Esophagus muscularis mucosa (tissue), 4 donors: ENCODE measurements at regions not wholly inside any gene's neighbourhood (a gene's known extent, or its start where the extent isn't known, plus 50 kb on each side); places are given as distances from the start of the nearest gene placed in this dataset.

Source experiments
- DNase-seq: peaks from one replicate; pipeline ENCODE4 v3.0.0-alpha.2; 2017; ENCODE audit errors: extremely low spot score
- H3K27ac ChIP-seq, 4 donors: fragments of 200-600 bp; sonication (generic); replicated peaks in 1 of 4; 1 replicate in 3 of 4; 2 replicates in 1 of 4; pipeline ENCODE4 v1.5.1; 2016 to 2019; ENCODE audit warnings: mild to moderate bottlenecking in 1 of 4
- H3K27me3 ChIP-seq, 4 donors: fragments of 200-600 bp; sonication (generic); one replicate each; pipeline versions ENCODE4 v1.5.1 to v1.6.0; 2016 to 2019
- H3K36me3 ChIP-seq, 4 donors: fragments of 200-600 bp; sonication (generic); one replicate each; pipeline ENCODE4 v1.5.1; 2016 to 2019
- H3K4me1 ChIP-seq, 4 donors: fragments of 200-600 bp; sonication (generic); one replicate each; pipeline ENCODE4 v1.5.1; 2016 to 2019
- H3K4me3 ChIP-seq, 4 donors: fragments of 200-600 bp; sonication (generic); 1 replicate in 2 of 4; 2 replicates in 2 of 4; pipeline ENCODE4 v1.5.1; 2016 to 2019; ENCODE audit warnings: mild to moderate bottlenecking in 4 of 4, moderate library complexity in 1 of 4
- H3K9me3 ChIP-seq, 4 donors: fragments of 200-600 bp; sonication (generic); 1 replicate in 3 of 4; 2 replicates in 1 of 4; pipeline ENCODE4 v1.5.1; 2016 to 2019
- EP300 ChIP-seq: sonication (generic); formaldehyde crosslinking; IDR thresholded peaks from one replicate; pipeline ENCODE4 v1.6.1; 2017; ENCODE audit warnings: antibody characterized with exemption
- POLR2A ChIP-seq: fragments of 450-650 bp; IDR thresholded peaks from one replicate; pipeline ENCODE4 v1.6.1; 2017; ENCODE audit warnings: antibody characterized with exemption, moderate library complexity, mild to moderate bottlenecking, low read depth
- POLR2AphosphoS5 ChIP-seq, 2 donors: sonication (generic); formaldehyde crosslinking; IDR thresholded peaks; one replicate each; pipeline ENCODE4 v1.6.1; 2017; ENCODE audit warnings: antibody characterized with exemption in 2 of 2
- WGBS: methylation state at CpG from one replicate; pipeline ENCODE4 v1.1.5; 2018; 5-methylcytosine and 5-hydroxymethylcytosine counted together
- intact Hi-C: fragments of 100-400 bp; cut with DNase I; formaldehyde crosslinking; loops from one replicate; pipeline ENCODE4 v1.15.1; 2023
- TF ChIP-seq, protein P1 (sequence below), 3 experiments: fragments of 200-600 bp in 2 of 3; fragments of 450-650 bp in 1 of 3; sonication (generic) in 2 of 3; IDR thresholded peaks; one replicate each; pipeline ENCODE4 v1.5.1; 2017 to 2019; ENCODE audit warnings: antibody characterized with exemption in 3 of 3, mild to moderate bottlenecking in 2 of 3, moderate library complexity in 1 of 3

DNA sequence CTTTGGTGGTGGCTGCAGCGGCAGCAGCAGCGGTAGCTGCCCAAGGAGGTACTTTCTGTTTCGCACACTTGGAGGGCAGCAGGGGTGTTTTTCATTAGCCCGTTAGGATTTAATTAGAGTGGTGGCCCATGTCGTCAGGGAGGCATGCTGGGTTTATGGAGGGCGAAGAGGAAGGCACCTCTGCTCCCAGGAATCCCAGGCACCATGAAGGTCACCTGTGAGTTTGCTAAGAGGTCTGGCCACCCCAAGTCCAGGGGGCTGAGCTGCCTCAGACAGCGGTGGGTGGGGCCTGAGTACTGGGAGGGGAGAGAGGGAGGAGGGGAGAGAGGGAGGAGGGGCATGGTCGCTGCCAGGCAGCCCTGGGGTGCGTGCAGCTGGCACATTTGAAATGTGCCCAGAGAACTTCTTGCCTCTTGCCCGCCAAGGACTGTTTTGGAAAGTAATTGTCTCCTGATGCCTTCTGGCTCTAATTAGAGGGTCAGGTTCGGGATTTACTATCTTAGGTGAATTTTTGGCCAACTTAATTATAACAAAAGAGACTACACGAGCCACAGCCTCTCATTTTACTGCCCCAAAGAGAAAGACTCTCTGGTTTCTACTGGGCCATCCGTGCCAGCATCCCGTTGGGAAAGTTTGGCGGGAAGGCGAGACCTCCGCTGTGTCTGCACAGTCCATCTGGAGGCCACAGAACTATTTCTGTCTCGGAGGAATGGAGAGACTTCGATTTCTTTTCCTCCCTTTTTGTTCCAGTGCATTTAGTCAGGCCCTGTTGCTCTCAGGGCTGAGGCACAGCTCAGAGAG lies 62.0 kb downstream of the GLI2 start:
- 64% methylated on average over 14 of the region's 19 CpGs for WGBS
- DNase-seq, result no peak
- Histone ChIP-seq H3K9me3 (no peaks in the 10 kb centered on the region), H3K4me1 (peaks cover 0 to 65% (median 56%) of the 10 kb centered on the region in 4 donors), H3K4me3 (no peak overlapping the region), H3K27ac (peak overlapping the region; percentile 27 to 70 (median 61)), H3K36me3 (no peaks in the 10 kb centered on the region), H3K27me3 (no peaks in the 10 kb centered on the region)
- no peak for TF ChIP-seq POLR2AphosphoS5 (IDR thresholded peaks at IDR 0.05)
- TF ChIP-seq, protein P1, sequence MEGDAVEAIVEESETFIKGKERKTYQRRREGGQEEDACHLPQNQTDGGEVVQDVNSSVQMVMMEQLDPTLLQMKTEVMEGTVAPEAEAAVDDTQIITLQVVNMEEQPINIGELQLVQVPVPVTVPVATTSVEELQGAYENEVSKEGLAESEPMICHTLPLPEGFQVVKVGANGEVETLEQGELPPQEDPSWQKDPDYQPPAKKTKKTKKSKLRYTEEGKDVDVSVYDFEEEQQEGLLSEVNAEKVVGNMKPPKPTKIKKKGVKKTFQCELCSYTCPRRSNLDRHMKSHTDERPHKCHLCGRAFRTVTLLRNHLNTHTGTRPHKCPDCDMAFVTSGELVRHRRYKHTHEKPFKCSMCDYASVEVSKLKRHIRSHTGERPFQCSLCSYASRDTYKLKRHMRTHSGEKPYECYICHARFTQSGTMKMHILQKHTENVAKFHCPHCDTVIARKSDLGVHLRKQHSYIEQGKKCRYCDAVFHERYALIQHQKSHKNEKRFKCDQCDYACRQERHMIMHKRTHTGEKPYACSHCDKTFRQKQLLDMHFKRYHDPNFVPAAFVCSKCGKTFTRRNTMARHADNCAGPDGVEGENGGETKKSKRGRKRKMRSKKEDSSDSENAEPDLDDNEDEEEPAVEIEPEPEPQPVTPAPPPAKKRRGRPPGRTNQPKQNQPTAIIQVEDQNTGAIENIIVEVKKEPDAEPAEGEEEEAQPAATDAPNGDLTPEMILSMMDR (IDR thresholded peaks at IDR 0.05), result no peak
- TF ChIP-seq POLR2A, result no peak
- no peak for TF ChIP-seq EP300
- intact Hi-C loops, result no loop called here

DNA sequence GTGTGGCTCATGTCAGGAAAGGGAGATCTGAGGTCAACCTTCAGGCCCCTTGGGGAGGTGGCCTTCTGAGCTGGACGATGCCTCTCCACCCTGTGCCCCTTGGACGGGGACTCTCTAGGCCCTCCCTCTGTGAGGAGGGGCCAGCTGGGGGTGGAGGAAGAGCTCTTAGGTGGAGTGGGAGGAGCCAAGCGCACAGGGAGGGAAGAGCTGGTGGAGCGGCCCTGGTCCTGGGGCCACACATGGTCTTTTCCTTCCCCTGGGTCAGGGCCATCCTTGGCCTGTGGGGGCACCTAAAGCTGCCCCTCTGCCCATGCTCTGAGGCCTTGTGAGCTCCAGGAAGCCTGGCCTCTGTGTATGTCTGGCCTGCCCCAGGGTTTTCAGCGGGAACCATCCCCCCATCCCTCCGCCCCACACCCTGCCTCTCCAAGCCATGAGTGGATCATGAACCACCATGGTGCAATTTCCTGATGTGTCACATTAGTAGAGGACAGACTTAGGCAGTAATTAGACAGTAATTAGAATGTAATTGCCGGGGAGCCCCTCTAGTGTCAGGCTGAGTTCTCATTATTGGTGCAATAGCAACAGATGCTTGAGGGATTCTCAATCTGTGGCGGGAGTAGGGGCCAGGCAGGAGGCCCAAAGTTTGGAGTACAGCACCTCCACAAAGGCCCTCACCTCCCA lies 63.0 kb downstream of the GLI2 start:
- intact Hi-C loops, result no loop called here
- Histone ChIP-seq H3K36me3 (no peaks in the 10 kb centered on the region), H3K4me1 (peaks cover 0 to 67% (median 57%) of the 10 kb centered on the region in 4 donors), H3K9me3 (no peaks in the 10 kb centered on the region), H3K27ac (peak overlapping the region; percentile 27 to 70 (median 61)), H3K4me3 (no peak overlapping the region), H3K27me3 (no peaks in the 10 kb centered on the region)
- no peak for DNase-seq
- no peak for TF ChIP-seq POLR2AphosphoS5 (IDR thresholded peaks at IDR 0.05)
- TF ChIP-seq POLR2A, result no peak
- TF ChIP-seq, protein P1 (IDR thresholded peaks at IDR 0.05), result no peak
- no peak for TF ChIP-seq EP300
- WGBS, result 86% methylated on average over 8 of the region's 8 CpGs

DNA sequence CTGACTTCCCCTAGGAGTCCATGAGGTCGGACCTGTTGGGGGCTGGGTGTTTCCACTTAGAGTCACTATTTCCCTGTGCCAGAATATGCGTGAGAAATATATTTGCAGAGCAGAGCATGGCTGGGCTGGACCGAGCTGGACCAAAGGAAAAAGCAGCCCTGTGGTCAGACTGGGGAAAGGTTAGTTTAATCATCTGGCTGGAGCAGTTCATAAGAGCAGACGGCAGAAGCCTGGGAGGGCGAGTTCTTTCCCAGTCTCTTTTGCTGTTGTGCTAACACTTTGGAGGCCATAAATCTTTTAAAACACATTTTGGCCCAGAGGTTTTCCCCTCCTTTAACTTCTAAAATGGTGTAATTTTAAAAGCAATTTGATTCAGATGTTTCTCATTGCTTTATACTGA lies 66.5 kb downstream of the GLI2 start:
- TF ChIP-seq, protein P1 (IDR thresholded peaks at IDR 0.05), result no peak
- no peak for TF ChIP-seq POLR2A
- TF ChIP-seq POLR2AphosphoS5 (IDR thresholded peaks at IDR 0.05), result no peak
- no peak for TF ChIP-seq EP300
- H3K36me3 ChIP-seq, result no peaks in the 10 kb centered on the region
- H3K27ac ChIP-seq, result peak overlapping the region in 1 of 4 donors; percentile 43
- no peaks in the 10 kb centered on the region for H3K27me3 ChIP-seq
- H3K4me1 ChIP-seq, result peaks cover 8 to 86% (median 64%) of the 10 kb centered on the region in 4 donors
- intact Hi-C loops, result loop anchor here (10.0 kb wide), 1 partner anchor 57 kb away; no protein-coding TSS in a partner anchor
- WGBS, result 55% methylated on average over 5 of the region's 5 CpGs
- no peak for DNase-seq
- H3K9me3 ChIP-seq, result no peaks in the 10 kb centered on the region
- H3K4me3 ChIP-seq, result no peak overlapping the region

DNA sequence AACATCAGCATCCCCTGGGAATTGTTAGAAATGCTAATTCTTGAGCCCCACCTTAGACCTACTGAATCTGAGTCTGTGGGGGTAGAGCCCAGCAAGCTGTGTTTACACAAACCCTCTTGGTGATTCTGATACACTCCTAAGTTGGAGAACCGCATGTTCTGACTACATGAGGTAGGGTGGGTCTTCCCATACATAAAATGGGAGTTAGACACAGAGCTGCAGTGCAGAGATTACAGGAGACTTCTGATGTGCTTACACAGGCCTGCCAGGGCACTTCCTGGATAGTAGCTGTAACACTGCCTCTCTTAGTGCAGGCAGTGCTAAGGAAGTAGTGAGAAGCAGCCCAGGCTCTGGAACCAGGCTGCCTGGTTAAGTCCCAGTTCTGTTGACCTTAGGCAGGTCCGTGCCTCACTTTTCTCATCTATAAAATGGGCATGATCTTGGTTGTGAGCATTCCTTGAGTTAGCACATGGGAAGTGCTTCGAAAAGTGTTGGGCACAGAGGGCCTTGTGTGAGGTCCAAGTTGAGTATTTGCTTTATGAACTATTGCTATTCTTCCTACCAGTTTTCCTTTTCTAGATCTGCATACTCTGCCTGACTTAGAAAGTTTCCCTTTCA lies 67.3 kb downstream of the GLI2 start:
- no peaks in the 10 kb centered on the region for H3K27me3 ChIP-seq
- WGBS, result 88% methylated on average over 2 of the region's 3 CpGs
- intact Hi-C loops, result loop anchor here (10.0 kb wide), 1 partner anchor 58 kb away; no protein-coding TSS in a partner anchor
- H3K27ac ChIP-seq, result peak overlapping the region in 1 of 4 donors; percentile 36
- H3K36me3 ChIP-seq, result no peaks in the 10 kb centered on the region
- H3K4me1 ChIP-seq, result peaks cover 8 to 79% (median 58%) of the 10 kb centered on the region in 4 donors
- H3K9me3 ChIP-seq, result no peaks in the 10 kb centered on the region
- DNase-seq, result no peak
- H3K4me3 ChIP-seq, result no peak overlapping the region
- no peak for TF ChIP-seq POLR2AphosphoS5 (IDR thresholded peaks at IDR 0.05)
- TF ChIP-seq POLR2A, result no peak
- TF ChIP-seq, protein P1 (IDR thresholded peaks at IDR 0.05), result no peak
- no peak for TF ChIP-seq EP300
